ENCODE measurements at regions not wholly inside any gene's neighbourhood (a gene's known extent, or its start where the extent isn't known, plus 50 kb on each side); places are given as distances from the start of the nearest gene placed in this dataset.

DNA sequence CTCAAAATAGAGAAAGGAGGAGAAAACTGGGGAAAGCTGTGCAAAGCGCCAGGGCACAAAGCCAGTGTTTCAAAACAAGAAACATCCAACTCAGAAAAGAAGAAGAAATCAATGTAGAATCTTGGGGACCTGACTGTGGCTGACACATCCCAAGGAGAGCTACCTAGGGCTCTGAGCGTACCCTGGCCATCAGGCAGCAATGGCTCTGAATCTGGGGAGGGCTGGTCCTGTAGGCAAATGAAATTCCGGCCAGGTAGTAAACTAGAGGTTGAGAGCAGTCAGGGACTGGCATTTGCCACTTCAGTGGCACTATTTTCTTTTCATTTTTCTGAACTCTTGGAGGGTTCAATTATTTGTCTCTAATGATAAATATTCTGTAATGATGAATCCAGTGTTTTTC lies 525.8 kb downstream of the STK39 start:
- TF ChIP-seq CTCF (IDR thresholded peaks at IDR 0.05) (no peak), POLR2A (IDR thresholded peaks at IDR 0.05) (no peak)
